Testis (tissue), 2 donors: ENCODE measurements at regions not wholly inside any gene's neighbourhood (a gene's known extent, or its start where the extent isn't known, plus 50 kb on each side); places are given as distances from the start of the nearest gene placed in this dataset.
"Not testable (repeated sequence)": the region's sequence is repeated elsewhere in the genome, so short reads cannot be mapped to it uniquely, and the experiment has no call there.

ENCODE experiments used
- POLR2A ChIP-seq: fragments of 450-650 bp; IDR thresholded peaks from one replicate; pipeline ENCODE4 v1.6.1; 2017; ENCODE audit warnings: antibody characterized with exemption, mild to moderate bottlenecking, moderate library complexity
- TF ChIP-seq, protein P1 (sequence below), 3 experiments: fragments of 450-650 bp in 2 of 3; fragments of 200-600 bp in 1 of 3; sonication (generic) in 1 of 3; IDR thresholded peaks; one replicate each; pipeline ENCODE4 v1.5.1; 2016 to 2019; ENCODE audit warnings: antibody characterized with exemption in 3 of 3, mild to moderate bottlenecking in 2 of 3, moderate library complexity in 1 of 3

DNA sequence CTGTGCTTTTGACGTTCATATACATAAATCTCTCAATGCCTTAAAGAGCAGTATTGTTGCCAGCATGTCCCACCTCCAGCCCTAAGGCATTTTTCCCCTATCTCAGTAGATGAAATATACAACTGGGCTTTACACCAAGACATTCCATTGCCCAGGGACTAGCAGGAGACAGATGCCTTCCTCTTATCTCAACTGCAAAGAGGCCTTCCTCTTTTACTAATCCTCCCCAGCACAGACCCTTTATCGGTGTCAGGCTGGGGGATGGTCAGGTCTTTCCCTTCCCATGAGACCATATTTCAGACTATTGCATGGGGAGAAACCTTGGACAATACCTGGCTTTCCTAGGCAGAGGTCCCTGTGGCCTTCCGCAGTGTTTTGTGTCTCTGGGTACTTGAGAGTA is 1373.1 kb upstream of the DEFB115 start:
- TF ChIP-seq, protein P1, sequence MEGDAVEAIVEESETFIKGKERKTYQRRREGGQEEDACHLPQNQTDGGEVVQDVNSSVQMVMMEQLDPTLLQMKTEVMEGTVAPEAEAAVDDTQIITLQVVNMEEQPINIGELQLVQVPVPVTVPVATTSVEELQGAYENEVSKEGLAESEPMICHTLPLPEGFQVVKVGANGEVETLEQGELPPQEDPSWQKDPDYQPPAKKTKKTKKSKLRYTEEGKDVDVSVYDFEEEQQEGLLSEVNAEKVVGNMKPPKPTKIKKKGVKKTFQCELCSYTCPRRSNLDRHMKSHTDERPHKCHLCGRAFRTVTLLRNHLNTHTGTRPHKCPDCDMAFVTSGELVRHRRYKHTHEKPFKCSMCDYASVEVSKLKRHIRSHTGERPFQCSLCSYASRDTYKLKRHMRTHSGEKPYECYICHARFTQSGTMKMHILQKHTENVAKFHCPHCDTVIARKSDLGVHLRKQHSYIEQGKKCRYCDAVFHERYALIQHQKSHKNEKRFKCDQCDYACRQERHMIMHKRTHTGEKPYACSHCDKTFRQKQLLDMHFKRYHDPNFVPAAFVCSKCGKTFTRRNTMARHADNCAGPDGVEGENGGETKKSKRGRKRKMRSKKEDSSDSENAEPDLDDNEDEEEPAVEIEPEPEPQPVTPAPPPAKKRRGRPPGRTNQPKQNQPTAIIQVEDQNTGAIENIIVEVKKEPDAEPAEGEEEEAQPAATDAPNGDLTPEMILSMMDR (IDR thresholded peaks at IDR 0.05) = not testable (repeated sequence)
- not testable (repeated sequence) for TF ChIP-seq POLR2A
